ENCODE measurements at regions not wholly inside any gene's neighbourhood (a gene's known extent, or its start where the extent isn't known, plus 50 kb on each side); places are given as distances from the start of the nearest gene placed in this dataset.

DNA sequence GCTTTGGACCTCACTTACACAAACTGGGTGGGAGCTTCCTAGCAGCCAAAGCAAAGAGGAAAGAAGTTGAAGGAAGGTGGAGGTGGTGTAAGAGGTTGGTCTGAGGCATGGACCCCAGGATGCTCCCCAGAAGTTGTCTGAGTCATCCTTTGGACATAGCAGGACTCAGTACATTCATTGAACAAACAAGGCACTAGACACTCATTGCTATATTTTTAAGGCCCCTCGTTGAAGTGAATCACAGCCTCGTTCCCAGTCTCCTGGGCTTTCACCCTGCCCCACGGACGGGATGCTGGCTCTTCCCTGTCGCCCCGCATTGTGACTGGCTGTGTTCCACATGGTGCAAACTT is 95.9 kb upstream of the FGF3 start:
- TF ChIP-seq, protein P1, sequence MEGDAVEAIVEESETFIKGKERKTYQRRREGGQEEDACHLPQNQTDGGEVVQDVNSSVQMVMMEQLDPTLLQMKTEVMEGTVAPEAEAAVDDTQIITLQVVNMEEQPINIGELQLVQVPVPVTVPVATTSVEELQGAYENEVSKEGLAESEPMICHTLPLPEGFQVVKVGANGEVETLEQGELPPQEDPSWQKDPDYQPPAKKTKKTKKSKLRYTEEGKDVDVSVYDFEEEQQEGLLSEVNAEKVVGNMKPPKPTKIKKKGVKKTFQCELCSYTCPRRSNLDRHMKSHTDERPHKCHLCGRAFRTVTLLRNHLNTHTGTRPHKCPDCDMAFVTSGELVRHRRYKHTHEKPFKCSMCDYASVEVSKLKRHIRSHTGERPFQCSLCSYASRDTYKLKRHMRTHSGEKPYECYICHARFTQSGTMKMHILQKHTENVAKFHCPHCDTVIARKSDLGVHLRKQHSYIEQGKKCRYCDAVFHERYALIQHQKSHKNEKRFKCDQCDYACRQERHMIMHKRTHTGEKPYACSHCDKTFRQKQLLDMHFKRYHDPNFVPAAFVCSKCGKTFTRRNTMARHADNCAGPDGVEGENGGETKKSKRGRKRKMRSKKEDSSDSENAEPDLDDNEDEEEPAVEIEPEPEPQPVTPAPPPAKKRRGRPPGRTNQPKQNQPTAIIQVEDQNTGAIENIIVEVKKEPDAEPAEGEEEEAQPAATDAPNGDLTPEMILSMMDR (conservative IDR thresholded peaks at IDR 0.05; ENCODE audit: low read depth, low read length), result no peak
- TF ChIP-seq EZH2 (IDR thresholded peaks at IDR 0.05; ENCODE audit: borderline replicate concordance, low read depth, low read length, poor library complexity, severe bottlenecking), result no peak

All from A673 (cell line).